Amygdala (tissue), 56 donors: ENCODE measurements at regions not wholly inside any gene's neighbourhood (a gene's known extent, or its start where the extent isn't known, plus 50 kb on each side); places are given as distances from the start of the nearest gene placed in this dataset.
A peak's percentile ranks its signal among the peaks of the same experiment; 100 is the strongest.
"Not testable (repeated sequence)": the region's sequence is repeated elsewhere in the genome, so short reads cannot be mapped to it uniquely, and the experiment has no call there.

Experiments used
- DNase-seq, 56 donors: peaks; one replicate each; lab custom pipeline; 2025; lab: John Stamatoyannopoulos, UW

GRCh38 chr10:42984035-42984610 is 92.7 kb upstream of the RET start:
- DNase-seq, result no peak

- DNase-seq, result no peak
These were observed 92.0 kb upstream of the RET start for GRCh38 chr10:42984761-42985325.

GRCh38 chr10:42985436-42986316 is 91.2 kb upstream of the RET start:
- DNase-seq, result no peak

DNA sequence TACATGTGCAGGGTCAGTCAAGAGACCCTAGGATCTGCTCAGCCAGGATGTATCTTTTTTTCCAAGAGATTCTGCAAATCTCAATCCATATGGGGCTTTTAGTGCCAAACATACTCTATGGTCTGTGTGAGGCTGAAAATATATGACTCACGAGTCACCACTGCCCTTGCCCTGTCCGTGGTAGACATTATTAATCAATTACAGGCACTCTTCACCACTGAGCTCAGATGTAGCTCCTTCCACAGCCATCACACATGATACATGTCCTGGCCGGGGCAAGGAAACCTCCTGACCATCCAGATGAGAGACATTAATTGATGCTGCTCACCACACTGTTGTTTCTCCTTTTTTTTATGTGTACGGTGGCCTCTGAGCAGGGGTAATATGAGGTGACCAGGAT is 90.2 kb upstream of the RET start:
- no peak for DNase-seq

DNA sequence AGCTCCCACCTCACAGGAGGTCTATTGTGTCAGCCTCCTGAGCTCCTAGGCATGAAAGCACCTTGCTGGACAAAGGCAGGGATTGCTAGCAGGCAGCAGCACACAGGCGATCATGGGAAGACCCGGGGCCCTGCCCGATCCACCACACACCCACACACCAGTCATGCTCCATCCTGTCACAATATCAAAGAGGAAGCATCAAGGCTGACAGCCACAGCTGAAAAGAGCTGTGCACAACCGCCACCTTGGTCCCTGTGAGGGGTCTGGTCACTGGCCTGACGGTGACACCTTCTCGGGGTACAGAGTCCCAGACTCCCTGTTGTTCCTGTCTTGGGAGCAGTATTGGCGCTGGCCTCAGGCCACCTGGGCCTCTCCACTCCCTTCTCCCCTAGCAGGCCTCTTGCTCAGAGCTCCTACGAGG is 89.7 kb upstream of the RET start:
- DNase-seq, result peak in 1 of 56 donors; percentile 12

DNA sequence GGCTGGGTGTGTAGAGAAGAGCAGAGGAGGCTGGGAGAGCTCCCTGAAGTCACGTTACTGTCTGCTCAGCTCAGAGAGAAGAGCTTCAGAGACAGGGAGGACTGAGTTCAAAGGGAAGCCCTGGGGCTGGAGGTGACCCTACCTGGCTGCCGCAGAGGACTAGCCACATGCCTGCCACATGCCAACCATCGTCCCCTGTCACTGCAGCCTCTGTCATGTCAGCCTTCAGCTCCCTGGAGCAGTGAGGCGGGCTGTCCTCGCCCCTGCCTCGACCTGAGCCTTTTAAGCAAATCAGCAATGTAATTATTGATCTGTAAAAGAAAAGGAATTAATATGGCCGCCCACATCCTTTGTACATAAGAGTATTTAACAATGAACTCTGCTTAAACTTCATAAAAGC is 89.3 kb upstream of the RET start:
- no peak for DNase-seq

GRCh38 chr10:42988069-42988468 is 88.8 kb upstream of the RET start:
- DNase-seq, result no peak

- peak in 5 of 56 donors; percentile 14 to 67 (median 18) for DNase-seq
These were observed 88.1 kb upstream of the RET start for GRCh38 chr10:42988517-42989395.

DNA sequence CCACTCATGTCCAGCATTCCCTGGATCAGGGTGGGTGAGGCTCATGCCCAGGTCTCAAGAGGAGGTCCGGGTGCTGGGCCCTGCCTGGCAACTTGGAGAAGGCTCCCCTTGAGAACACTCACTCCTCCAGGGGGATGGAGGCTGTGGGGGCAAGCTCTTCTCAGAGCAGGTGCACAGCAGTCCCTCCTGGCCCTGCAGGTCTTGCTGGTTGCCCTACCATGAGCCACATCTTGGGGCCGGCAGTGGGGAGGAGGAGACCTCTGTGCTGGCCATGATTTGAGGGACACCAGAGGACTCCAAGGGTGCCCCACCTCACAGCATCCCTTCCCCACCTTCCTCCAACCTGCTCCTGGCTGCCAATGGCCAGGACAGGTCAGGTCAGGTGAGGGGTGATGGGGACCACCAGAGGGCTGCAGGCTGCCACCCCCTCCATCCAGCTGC is 87.4 kb upstream of the RET start:
- no peak for DNase-seq

- no peak for DNase-seq
These were observed 86.7 kb upstream of the RET start for GRCh38 chr10:42990016-42990720.

DNA sequence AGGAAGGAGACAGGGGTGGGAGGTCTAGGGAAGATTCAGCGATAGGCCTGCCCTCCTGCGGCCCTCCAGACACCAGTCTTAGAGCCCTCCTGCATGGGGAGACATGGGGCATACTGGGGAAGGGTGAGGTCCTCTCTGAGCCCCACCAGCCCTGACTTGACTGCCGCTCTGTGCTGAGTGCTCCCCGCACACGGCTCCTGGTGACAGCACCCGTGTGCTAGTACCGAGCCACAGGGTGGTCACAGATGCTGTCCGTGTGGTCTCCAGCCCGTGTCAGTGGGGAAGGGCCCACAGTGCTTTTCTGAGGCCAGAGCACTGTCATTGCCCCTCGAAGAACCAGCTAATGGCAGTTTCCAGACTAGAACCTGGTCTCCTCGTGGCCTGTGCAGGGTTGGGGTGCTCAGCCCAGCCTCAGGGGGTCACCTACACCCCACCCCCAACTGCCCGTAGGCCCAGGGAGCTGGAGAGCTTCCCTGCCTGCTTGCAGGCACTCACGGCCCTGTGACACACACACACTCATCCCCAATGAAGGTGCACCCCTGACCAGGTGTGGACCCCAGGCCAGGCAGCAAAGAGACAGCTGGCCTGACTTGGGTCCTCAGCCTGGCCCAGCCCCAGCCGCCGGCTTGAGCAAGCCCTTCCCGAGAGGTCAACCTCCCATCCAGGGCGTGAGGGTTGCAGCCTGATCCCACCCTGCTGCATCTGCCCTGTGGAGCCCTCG is 86.0 kb upstream of the RET start:
- no peak for DNase-seq

DNA sequence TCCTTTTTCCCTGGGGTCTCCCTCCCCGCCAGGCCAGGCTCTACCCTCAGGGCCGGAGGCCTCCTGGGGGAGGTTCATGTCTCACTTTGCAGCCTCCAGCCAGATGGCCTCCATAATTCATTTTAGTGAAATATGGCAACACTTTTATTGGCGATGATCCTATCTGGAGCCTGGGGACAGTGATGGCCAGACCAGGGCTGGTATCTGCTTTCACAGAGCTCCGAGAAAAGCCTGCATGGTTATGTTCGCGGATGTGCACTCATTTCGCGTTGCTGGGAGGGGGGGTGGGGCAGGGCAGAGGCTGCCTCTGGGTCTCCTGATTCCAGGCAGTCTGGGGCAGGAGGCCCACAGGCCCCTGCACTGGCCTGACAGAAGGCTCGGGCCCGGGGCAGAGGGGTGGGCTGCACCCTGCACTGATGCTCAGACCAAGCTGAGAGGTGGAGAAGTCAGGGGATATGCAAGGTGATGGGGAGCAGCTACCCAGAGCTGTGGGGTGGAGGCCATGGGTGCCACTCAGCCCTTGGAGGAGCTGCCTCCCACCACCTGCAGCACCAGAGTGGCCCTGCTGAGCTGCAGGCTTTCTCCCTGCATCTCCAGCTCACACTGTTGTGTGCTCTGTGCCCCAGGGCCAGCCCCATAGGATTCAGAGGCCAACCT is 85.3 kb upstream of the RET start:
- no peak for DNase-seq

- no peak for DNase-seq
These were observed 84.5 kb upstream of the RET start for GRCh38 chr10:42992156-42992956.

DNA sequence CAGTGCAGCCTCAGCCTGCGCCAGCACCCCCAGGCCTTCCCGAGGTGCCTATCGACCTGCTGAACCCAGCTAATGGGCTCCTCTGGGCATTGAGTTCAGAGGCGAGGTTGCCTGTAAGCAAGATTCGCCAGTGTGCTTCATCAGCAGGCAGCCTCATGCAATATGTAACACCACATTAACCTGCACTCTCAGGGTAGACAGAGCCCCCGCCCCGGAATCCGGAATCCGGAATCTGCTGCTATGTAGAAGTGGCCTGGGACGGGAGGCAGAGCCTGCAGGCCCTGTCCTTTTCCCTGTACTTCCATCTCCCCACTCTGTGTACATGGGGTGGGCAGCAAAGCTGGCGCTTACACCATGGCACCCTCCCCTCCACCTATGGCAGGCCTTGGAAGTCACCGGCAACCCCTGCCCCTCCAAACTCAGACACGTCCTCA is 83.9 kb upstream of the RET start:
- no peak for DNase-seq

DNA sequence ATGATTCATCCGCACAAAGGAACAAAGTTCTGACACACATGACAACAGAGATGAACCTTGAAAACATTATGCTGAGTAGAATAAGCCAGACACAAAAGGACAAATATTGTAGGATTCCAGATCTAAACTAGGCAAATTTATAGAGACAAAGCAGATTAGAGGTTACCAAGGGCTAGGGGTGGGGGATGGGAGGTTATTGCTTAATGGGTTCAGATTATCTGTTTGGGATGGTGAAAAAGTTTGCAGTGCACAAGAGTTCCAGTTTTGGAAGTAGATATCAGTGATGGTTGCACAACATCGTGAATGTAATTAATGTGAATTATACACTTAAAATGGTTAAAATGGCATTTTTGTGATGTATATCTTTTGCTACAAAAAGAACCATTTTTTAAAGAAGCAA is 82.0 kb upstream of the RET start:
- DNase-seq, result not testable (repeated sequence)

- DNase-seq, result no peak
These were observed 81.3 kb upstream of the RET start for GRCh38 chr10:42995537-42995936.

DNA sequence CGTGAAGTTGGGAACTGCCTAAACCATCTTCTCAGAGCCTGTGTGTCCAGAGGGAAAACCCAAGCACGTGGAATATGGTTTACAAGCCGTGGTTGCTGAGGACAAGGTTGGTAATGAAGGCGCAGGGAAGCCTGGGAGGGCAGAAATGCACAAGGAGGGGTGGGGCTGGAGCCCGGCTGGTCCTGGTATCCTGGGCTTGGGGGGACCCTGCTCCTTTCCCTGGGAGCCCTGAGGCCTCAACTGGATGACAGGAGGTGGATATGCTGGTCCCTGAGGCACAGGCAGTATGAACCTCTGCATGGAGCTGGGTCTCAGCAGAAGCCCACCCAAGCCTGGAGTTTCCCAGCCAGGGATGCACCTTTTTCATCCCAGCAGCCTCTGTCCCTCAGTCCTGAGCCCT is 80.3 kb upstream of the RET start:
- DNase-seq, result no peak
